Pancreas (tissue), 10 donors: ENCODE measurements at regions not wholly inside any gene's neighbourhood (a gene's known extent, or its start where the extent isn't known, plus 50 kb on each side); places are given as distances from the start of the nearest gene placed in this dataset.

Experiments
- ATAC-seq, 4 donors: fragments of 200-7000 bp; cut with Tn5 transposase; one replicate each; pipeline versions ENCODE4 v1.8.0 to v1.9.1; 2020; ENCODE audit warnings: mild to moderate bottlenecking in 4 of 4, moderate library complexity in 4 of 4
- DNase-seq, 6 donors: peaks; one replicate each; pipeline ENCODE4 v3.0.0-alpha.2; 2020
- FAIRE-seq: peaks from 2 replicates; lab custom pipeline; 2012; peaks lifted over from hg19 to GRCh38; lab: Jason Lieb, UNC
- H3K27ac ChIP-seq, 4 donors: fragments of 200-600 bp; sonication (generic); 1 replicate in 3 of 4; 2 replicates in 1 of 4; pipeline versions ENCODE4 v1.5.0 to v1.8.0; 2020
- H3K27me3 ChIP-seq, 4 donors: fragments of 200-600 bp; one replicate each; pipeline ENCODE4 v1.8.0; 2021
- H3K36me3 ChIP-seq, 3 donors: fragments of 200-600 bp; sonication (generic) in 1 of 3; one replicate each; pipeline versions ENCODE4 v1.5.0 to v1.8.0; 2020 to 2021
- H3K4me1 ChIP-seq, 3 donors: fragments of 200-600 bp; one replicate each; pipeline ENCODE4 v1.8.0; 2021
- H3K4me3 ChIP-seq, 4 donors: fragments of 200-600 bp; sonication (generic) in 2 of 4; one replicate each; pipeline versions ENCODE4 v1.5.0 to v1.8.0; 2020 to 2021
- H3K9me3 ChIP-seq, 4 donors: fragments of 200-600 bp; one replicate each; pipeline ENCODE4 v1.8.0; 2021
- WGBS, 2 donors: extraction: QIAGEN DNeasy Blood & Tissue Kit; methylation state at CpG; one replicate each; pipeline ENCODE4 v1.1.7; 2013; 5-methylcytosine and 5-hydroxymethylcytosine counted together
- intact Hi-C, 3 donors: fragments of 100-400 bp; cut with DNase I; formaldehyde crosslinking; loops; one replicate each; pipeline versions ENCODE4 v1.11.1 to v1.14.2; 2022
- TF ChIP-seq, protein P1 (sequence below), 4 donors: fragments of 200-600 bp; sonication (generic) in 3 of 4; IDR thresholded peaks; one replicate each; pipeline versions ENCODE4 v1.5.0 to v1.8.0; 2021; ENCODE audit warnings: antibody characterized with exemption in 4 of 4
- donor health status: healthy with polysubstance abuse.
- donor health status: DM: no; HTN: no; CAD: no; lungs with moderate emphysema.
- donor health status: DM: no; HTN: no; CAD: no.
- donor health status: control.
- donor health status: control.
- donor health status: Bipolar disorder and iron deficiency.
- donor health status: DM: yes; HTN: yes; CAD: no.
- donor health status: DM: no; HTN: no; CAD: no.
- donor health status: DM: no; HTN: no; CAD: no.
- donor health status: DM: yes; HTN: yes; CAD: no.

DNA sequence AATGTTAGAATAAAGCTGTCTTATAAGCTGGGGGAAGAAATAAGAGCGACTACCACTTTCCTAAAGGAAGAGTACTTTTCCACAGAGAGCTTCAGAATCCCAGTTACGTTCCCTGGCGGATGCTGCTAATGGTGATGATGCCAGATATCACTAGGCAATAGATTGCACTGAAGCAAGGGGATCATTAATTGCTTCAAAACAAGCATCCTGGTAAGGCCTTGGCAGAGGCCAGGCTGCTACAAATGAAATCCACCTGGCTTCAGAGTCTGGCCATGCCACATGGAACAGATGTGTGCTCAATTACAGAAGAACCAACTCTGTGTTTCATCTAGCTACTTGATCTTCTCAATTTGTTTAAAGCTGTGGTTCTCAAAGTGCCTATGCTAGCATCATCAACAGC is 129.2 kb upstream of the IL12A start:
- no peak overlapping the region for H3K27ac ChIP-seq
- H3K27me3 ChIP-seq, result no peaks in the 10 kb centered on the region
- no peaks in the 10 kb centered on the region for H3K36me3 ChIP-seq
- no peaks in the 10 kb centered on the region for H3K9me3 ChIP-seq
- 84% methylated on average over 3 of the region's 3 CpGs for WGBS, 2 donors
- no peak for ATAC-seq
- intact Hi-C loops, result no loop called here
- no peak overlapping the region for H3K4me3 ChIP-seq
- H3K4me1 ChIP-seq, result no peaks in the 10 kb centered on the region
- TF ChIP-seq, protein P1, sequence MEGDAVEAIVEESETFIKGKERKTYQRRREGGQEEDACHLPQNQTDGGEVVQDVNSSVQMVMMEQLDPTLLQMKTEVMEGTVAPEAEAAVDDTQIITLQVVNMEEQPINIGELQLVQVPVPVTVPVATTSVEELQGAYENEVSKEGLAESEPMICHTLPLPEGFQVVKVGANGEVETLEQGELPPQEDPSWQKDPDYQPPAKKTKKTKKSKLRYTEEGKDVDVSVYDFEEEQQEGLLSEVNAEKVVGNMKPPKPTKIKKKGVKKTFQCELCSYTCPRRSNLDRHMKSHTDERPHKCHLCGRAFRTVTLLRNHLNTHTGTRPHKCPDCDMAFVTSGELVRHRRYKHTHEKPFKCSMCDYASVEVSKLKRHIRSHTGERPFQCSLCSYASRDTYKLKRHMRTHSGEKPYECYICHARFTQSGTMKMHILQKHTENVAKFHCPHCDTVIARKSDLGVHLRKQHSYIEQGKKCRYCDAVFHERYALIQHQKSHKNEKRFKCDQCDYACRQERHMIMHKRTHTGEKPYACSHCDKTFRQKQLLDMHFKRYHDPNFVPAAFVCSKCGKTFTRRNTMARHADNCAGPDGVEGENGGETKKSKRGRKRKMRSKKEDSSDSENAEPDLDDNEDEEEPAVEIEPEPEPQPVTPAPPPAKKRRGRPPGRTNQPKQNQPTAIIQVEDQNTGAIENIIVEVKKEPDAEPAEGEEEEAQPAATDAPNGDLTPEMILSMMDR (IDR thresholded peaks at IDR 0.05), result no peak
- FAIRE-seq, result no peak
- no peak for DNase-seq

DNA sequence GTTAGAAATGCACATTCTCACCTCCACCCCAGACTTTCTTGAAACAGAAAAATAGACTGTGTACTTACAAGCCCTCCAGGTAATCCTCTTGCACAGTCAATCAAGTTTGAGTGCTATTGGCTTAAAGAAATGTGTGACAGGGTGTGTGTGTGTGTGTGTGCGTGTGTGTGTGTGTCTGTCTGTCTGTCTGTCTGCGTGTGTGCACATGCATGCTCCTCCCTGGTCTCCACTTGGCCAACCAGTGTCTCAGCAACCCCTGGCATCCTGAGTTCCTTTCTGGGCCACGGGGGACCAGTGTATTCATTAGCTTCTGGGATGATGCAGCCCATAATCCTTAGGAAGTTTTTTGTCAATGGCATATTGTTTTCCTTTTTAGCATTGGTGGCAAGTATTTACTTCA is 128.8 kb upstream of the IL12A start:
- intact Hi-C loops, result no loop called here
- ATAC-seq (no peak), FAIRE-seq (no peak), DNase-seq (no peak)
- no peaks in the 10 kb centered on the region for H3K4me1 ChIP-seq
- H3K27me3 ChIP-seq, result no peaks in the 10 kb centered on the region
- H3K9me3 ChIP-seq, result no peaks in the 10 kb centered on the region
- no peak overlapping the region for H3K27ac ChIP-seq
- no peak overlapping the region for H3K4me3 ChIP-seq
- 54 to 63% methylated on average over 3 of the region's 3 CpGs for WGBS, 2 donors
- TF ChIP-seq, protein P1 (IDR thresholded peaks at IDR 0.05), result no peak
- H3K36me3 ChIP-seq, result no peaks in the 10 kb centered on the region

DNA sequence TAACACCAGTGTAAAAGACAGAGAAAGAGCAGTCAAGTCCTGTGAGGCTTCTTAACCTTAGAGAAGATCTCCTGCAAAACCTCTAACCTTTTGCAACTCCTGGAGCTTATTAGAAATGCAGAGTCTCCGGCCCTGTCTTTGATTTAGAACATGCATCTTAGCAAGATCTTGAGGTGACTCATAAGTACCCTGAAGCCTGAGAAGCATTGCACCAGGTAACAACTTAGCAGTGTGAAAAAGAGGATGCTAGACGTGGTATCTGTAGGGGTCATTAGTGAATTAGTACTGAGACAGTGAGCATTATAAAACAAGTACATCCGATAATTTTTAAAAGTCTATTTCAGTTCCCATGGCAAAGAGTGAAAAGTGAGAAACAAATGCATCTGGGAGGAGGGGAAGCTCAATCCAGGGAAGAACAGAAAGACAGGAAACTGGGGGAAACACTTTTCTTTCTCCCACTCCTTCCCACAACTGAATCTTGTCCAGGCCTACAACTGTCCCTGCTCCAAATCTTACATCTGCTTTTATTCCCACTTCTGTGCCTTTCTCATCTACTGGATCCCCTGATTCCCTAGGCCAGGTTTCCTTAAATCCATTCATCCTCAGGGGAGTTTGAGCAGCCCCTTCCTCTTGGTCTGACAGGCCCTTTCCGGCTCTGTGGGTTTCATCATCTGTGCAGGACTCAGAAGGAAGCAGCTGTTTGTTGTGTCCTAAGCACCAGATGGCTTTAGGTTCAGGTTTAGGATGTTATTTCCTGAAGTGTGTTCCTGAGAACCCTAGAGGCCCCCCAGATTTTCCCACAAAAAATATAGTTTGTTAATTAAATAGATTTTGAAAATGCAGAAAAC is 128.1 kb upstream of the IL12A start:
- FAIRE-seq, result no peak
- intact Hi-C loops, result no loop called here
- H3K9me3 ChIP-seq, result no peaks in the 10 kb centered on the region
- H3K4me3 ChIP-seq, result no peak overlapping the region
- no peak for ATAC-seq
- no peaks in the 10 kb centered on the region for H3K27me3 ChIP-seq
- no peaks in the 10 kb centered on the region for H3K4me1 ChIP-seq
- TF ChIP-seq, protein P1 (IDR thresholded peaks at IDR 0.05), result no peak
- H3K27ac ChIP-seq, result no peak overlapping the region
- no peaks in the 10 kb centered on the region for H3K36me3 ChIP-seq
- DNase-seq, result no peak
- WGBS, 2 donors, result 65 to 71% methylated on average over 4 of the region's 4 CpGs

DNA sequence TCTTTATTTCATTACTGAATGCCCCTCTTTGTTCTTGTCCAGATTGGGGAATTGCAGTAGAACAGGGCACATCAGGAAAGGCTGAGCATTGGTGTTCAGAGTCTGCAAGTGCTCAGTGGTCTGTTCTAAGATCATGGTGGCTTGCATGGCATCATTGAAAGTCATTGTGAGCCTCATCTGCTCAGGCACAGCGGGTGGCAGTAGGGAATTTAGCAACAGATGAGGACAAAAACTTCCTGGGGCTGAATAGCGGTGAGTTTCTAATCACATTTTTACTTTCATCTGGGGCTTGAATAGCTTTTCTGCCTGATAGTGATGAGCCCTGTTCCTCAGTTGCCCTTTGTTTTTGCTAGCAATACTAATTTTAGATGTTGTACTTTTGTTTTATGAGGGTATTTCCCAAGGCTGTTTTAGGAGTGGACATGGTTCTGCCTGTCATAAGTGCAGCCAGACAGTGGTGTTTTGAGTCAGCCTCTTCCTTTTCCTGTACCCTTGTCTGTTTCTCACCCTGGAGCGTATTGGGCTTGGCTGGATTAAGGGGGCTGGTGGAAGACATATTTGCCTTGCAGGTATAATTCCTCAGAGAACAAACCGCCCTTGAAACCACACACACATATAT is 127.2 kb upstream of the IL12A start:
- no peaks in the 10 kb centered on the region for H3K27me3 ChIP-seq
- no peak overlapping the region for H3K4me3 ChIP-seq
- no peak for FAIRE-seq
- TF ChIP-seq, protein P1 (IDR thresholded peaks at IDR 0.05), result no peak
- WGBS, 2 donors, result 82 to 84% methylated on average over 4 of the region's 4 CpGs
- H3K4me1 ChIP-seq, result no peaks in the 10 kb centered on the region
- no peak overlapping the region for H3K27ac ChIP-seq
- intact Hi-C loops, result no loop called here
- no peaks in the 10 kb centered on the region for H3K9me3 ChIP-seq
- DNase-seq, result no peak
- ATAC-seq, result no peak
- H3K36me3 ChIP-seq, result no peaks in the 10 kb centered on the region
